ENCODE measurements at regions not wholly inside any gene's neighbourhood (a gene's known extent, or its start where the extent isn't known, plus 50 kb on each side); places are given as distances from the start of the nearest gene placed in this dataset.

- DNase-seq (ENCODE audit: low read depth, low spot score) = no peak
Measured at GRCh38 chr5:98722188-98722587, 51.3 kb upstream of the RGMB start.

GRCh38 chr5:98723061-98723460 is 50.4 kb upstream of the RGMB start:
- DNase-seq (ENCODE audit: low read depth, low spot score) = no peak

Data from pulmonary artery endothelial cell (primary cell).